IMR-90 (cell line): ENCODE measurements at regions not wholly inside any gene's neighbourhood (a gene's known extent, or its start where the extent isn't known, plus 50 kb on each side); places are given as distances from the start of the nearest gene placed in this dataset.

Experiments used
- ATAC-seq: fragments of 200-7000 bp; cut with Tn5 transposase; 2 replicates; pipeline ENCODE4 v1.9.1; 2020; ENCODE audit warnings: low read depth, mild to moderate bottlenecking, moderate library complexity
- BruUV-seq: library from RNA; stranded (reverse); fragments of 400-500 nt; replicated peaks from 2 replicates; lab custom pipeline; 2021; lab: Mats Ljungman, UMichigan
- CTCF ChIA-PET: fragments of 300-600 bp; formaldehyde crosslinking; extraction: SDS; loops from one replicate; lab custom pipeline; 2021; ENCODE audit warnings: antibody characterized with exemption; lab: Yijun Ruan, JAX
- POLR2A ChIA-PET: fragments of 300-600 bp; sonication (Branson Sonifier 250); formaldehyde crosslinking; loops from one replicate; lab custom pipeline; 2022; ENCODE audit warnings: antibody characterized with exemption; ENCODE audit not compliant: unreplicated experiment; lab: Charles Lee
- DNase-seq: peaks from one replicate; pipeline ENCODE4 v3.0.0; 2013
- H2AFZ ChIP-seq: replicated peaks from 2 replicates; pipeline ENCODE3; 2013; ENCODE audit warnings: low read length, mild to moderate bottlenecking; ENCODE audit not compliant: poor library complexity
- H2AK5ac ChIP-seq: 2 replicates; pipeline ENCODE4 v1.6.1; 2013; ENCODE audit warnings: low read depth, low read length, inconsistent platforms
- H2AK9ac ChIP-seq: replicated peaks from 2 replicates; pipeline ENCODE3; 2013; ENCODE audit warnings: mild to moderate bottlenecking, low read depth, low read length, moderate library complexity; ENCODE audit not compliant: poor library complexity
- H2BK120ac ChIP-seq: 2 replicates; pipeline ENCODE4 v1.6.1; 2013; ENCODE audit warnings: low read depth, low read length, inconsistent platforms
- H2BK15ac ChIP-seq: 3 replicates; pipeline ENCODE4 v1.6.1; 2013; ENCODE audit warnings: low read depth, low read length, inconsistent platforms
- H2BK20ac ChIP-seq: 2 replicates; pipeline ENCODE4 v1.6.1; 2013; ENCODE audit warnings: low read depth, mild to moderate bottlenecking, inconsistent platforms, low read length, moderate library complexity
- H2BK5ac ChIP-seq: 2 replicates; pipeline ENCODE4 v1.6.1; 2013; ENCODE audit warnings: mild to moderate bottlenecking, low read depth, low read length, inconsistent platforms; ENCODE audit not compliant: poor library complexity, severe bottlenecking
- H3K14ac ChIP-seq: replicated peaks from 2 replicates; pipeline ENCODE4 v1.6.1; 2013; ENCODE audit warnings: low read depth, low read length, inconsistent platforms
- H3K18ac ChIP-seq: 2 replicates; pipeline ENCODE4 v1.6.1; 2013; ENCODE audit warnings: low read depth, low read length, control low read depth
- H3K23ac ChIP-seq: 2 replicates; pipeline ENCODE4 v1.6.1; 2013; ENCODE audit warnings: low read depth, low read length, inconsistent platforms
- H3K27ac ChIP-seq: 2 replicates; pipeline ENCODE4 v1.5.1; 2013; ENCODE audit warnings: mild to moderate bottlenecking, control low read depth, low read length; ENCODE audit not compliant: insufficient read depth
- H3K27me3 ChIP-seq: 2 replicates; pipeline ENCODE4 v1.6.1; 2013; ENCODE audit warnings: low read length; ENCODE audit not compliant: control insufficient read depth, insufficient read depth
- H3K36me3 ChIP-seq: 2 replicates; pipeline ENCODE4 v1.6.1; 2013; ENCODE audit warnings: low read length, mixed read lengths; ENCODE audit not compliant: control insufficient read depth, insufficient read depth
- H3K4ac ChIP-seq: 2 replicates; pipeline ENCODE4 v1.6.1; 2013; ENCODE audit warnings: low read depth, low read length, inconsistent platforms
- H3K4me1 ChIP-seq: 2 replicates; pipeline ENCODE4 v1.6.1; 2013; ENCODE audit warnings: low read length, mixed read lengths; ENCODE audit not compliant: control insufficient read depth, insufficient read depth
- H3K4me2 ChIP-seq: 2 replicates; pipeline ENCODE4 v1.6.1; 2013; ENCODE audit warnings: low read depth, mild to moderate bottlenecking, control low read depth, low read length, moderate library complexity
- H3K4me3 ChIP-seq: 2 replicates; pipeline ENCODE4 v1.5.1; 2013; ENCODE audit warnings: low read depth, mild to moderate bottlenecking, control low read depth, low read length, moderate library complexity; ENCODE audit not compliant: insufficient read depth
- H3K56ac ChIP-seq: 2 replicates; pipeline ENCODE4 v1.6.1; 2013; ENCODE audit warnings: low read length, inconsistent platforms; ENCODE audit not compliant: insufficient read depth; ENCODE audit errors: extremely low read depth
- H3K79me1 ChIP-seq, 2 experiments: 2 replicates each; pipeline ENCODE4 v1.6.1; 2013; ENCODE audit warnings: low read length in 2 of 2, inconsistent platforms in 1 of 2, low read depth in 1 of 2
- H3K9ac ChIP-seq: 2 replicates; pipeline ENCODE4 v1.6.1; 2013; ENCODE audit warnings: low read depth, low read length, control low read depth
- H3K9me1 ChIP-seq: 2 replicates; pipeline ENCODE4 v1.6.1; 2013; ENCODE audit warnings: low read length, inconsistent platforms; ENCODE audit not compliant: insufficient read depth
- H3K9me3 ChIP-seq: 2 replicates; pipeline ENCODE4 v1.6.1; 2013; ENCODE audit warnings: low read length; ENCODE audit not compliant: control insufficient read depth, insufficient read depth
- H4K20me1 ChIP-seq: 2 replicates; pipeline ENCODE4 v1.6.1; 2013; ENCODE audit warnings: low read length, inconsistent platforms; ENCODE audit not compliant: insufficient read depth
- H4K5ac ChIP-seq: 2 replicates; pipeline ENCODE4 v1.6.1; 2013; ENCODE audit warnings: mild to moderate bottlenecking, low read depth, low read length, control low read depth
- H4K8ac ChIP-seq, 2 experiments: 2 replicates each; pipeline ENCODE4 v1.6.1; 2013; ENCODE audit warnings: low read depth in 2 of 2, low read length in 2 of 2, control low read depth in 1 of 2, inconsistent platforms in 1 of 2
- H4K91ac ChIP-seq: 2 replicates; pipeline ENCODE4 v1.6.1; 2013; ENCODE audit warnings: low read depth, low read length, inconsistent platforms; ENCODE audit not compliant: insufficient read depth
- MAFK ChIP-seq: IDR thresholded peaks from 2 replicates; pipeline ENCODE4 v1.6.1; 2012; ENCODE audit warnings: low read depth, low read length, improper control_type of control experiment
- MXI1 ChIP-seq: IDR thresholded peaks from 2 replicates; pipeline ENCODE4 v1.6.1; 2012; ENCODE audit warnings: low read depth, mild to moderate bottlenecking, low read length, moderate library complexity, borderline replicate concordance
- RFX5 ChIP-seq: IDR thresholded peaks from 2 replicates; pipeline ENCODE4 v1.8.0; 2012; ENCODE audit warnings: low read depth, mild to moderate bottlenecking, low read length, moderate library complexity
- USF2 ChIP-seq: fragments of 150-350 bp; IDR thresholded peaks from 2 replicates; pipeline ENCODE4 v1.6.1; 2017; ENCODE audit warnings: mild to moderate bottlenecking, antibody characterized with exemption, low read length, low read depth
- WGBS, 2 experiments: methylation state at CpG; one replicate each; pipeline versions ENCODE4 v1.1.5 to v1.1.7; 2013; ENCODE audit warnings: missing lambda C conversion rate in 2 of 2; ENCODE audit not compliant: insufficient read length in 1 of 2; ENCODE audit errors: extremely low coverage in 2 of 2; 5-methylcytosine and 5-hydroxymethylcytosine counted together
- dilution Hi-C: fragments of 300-500 bp; cut with HindIII; formaldehyde crosslinking; loops from one replicate; pipeline ENCODE4 v1.14.3; 2018; ENCODE audit warnings: low sequenced_read_pairs; ENCODE audit not compliant: unreplicated experiment
- in situ Hi-C: fragments of 300-500 bp; cut with MboI; formaldehyde crosslinking; loops from 3 replicates; pipeline ENCODE4 v1.14.3; 2019; ENCODE audit warnings: low sequenced_read_pairs, inconsistent platforms, mixed read lengths
- intact Hi-C: fragments of 100-400 bp; cut with micrococcal nuclease; formaldehyde crosslinking; loops from 2 replicates; pipeline ENCODE4 v1.10.0; 2022

- H2BK20ac ChIP-seq: no peak overlapping the region
- H3K4me2 ChIP-seq: no peak overlapping the region
- POLR2A ChIA-PET: no interaction called here
- no peaks in the 10 kb centered on the region for H3K27me3 ChIP-seq
- dilution Hi-C loops: no loop called here
- no peak for TF ChIP-seq USF2
- no peak for TF ChIP-seq RFX5
- no peak for TF ChIP-seq MAFK
- TF ChIP-seq MXI1: no peak
- DNase-seq: no peak
- no peak overlapping the region for H2BK15ac ChIP-seq
- no peak overlapping the region for H3K18ac ChIP-seq
- no peak overlapping the region for H3K56ac ChIP-seq
- H3K36me3 ChIP-seq: no peaks in the 10 kb centered on the region
- no peaks in the 10 kb centered on the region for H4K20me1 ChIP-seq
- H3K9me1 ChIP-seq: no peaks in the 10 kb centered on the region
- no peak overlapping the region for H3K4ac ChIP-seq
- in situ Hi-C loops: no loop called here
- no peaks in the 10 kb centered on the region for H3K4me1 ChIP-seq
- H2AK9ac ChIP-seq: no peak overlapping the region
- no peak overlapping the region for H4K91ac ChIP-seq
- no peak overlapping the region for H2BK120ac ChIP-seq
- H2BK5ac ChIP-seq: no peak overlapping the region
- no peak overlapping the region for H2AK5ac ChIP-seq
- H3K27ac ChIP-seq: no peak overlapping the region
- peaks cover 5% of the 10 kb centered on the region; the same call in 1 of the 2 replicates for H3K9me3 ChIP-seq
- CTCF ChIA-PET: no interaction called here
- no peak overlapping the region for H4K8ac ChIP-seq
- H4K5ac ChIP-seq: no peak overlapping the region
- no TSS peak for BruUV-seq
- no CpG with 5 or more reads among the region's 2 CpGs for WGBS, 2 experiments
- no peak overlapping the region for H3K4me3 ChIP-seq
- intact Hi-C loops: no loop called here
- no peak overlapping the region for H3K14ac ChIP-seq
- H3K23ac ChIP-seq: no peak overlapping the region
- no peak overlapping the region for H2AFZ ChIP-seq
- ATAC-seq: no peak
- H3K79me1 ChIP-seq: no peaks in the 10 kb centered on the region
- no peak overlapping the region for H3K9ac ChIP-seq
Measured at GRCh38 chr5:23318960-23319359, 188.4 kb upstream of the PRDM9 start.
